GDM1 (cell line): ENCODE measurements at regions not wholly inside any gene's neighbourhood (a gene's known extent, or its start where the extent isn't known, plus 50 kb on each side); places are given as distances from the start of the nearest gene placed in this dataset.

ENCODE experiments used
- DNase-seq: peaks from one replicate; lab custom pipeline; 2025; lab: John Stamatoyannopoulos, UW

DNA sequence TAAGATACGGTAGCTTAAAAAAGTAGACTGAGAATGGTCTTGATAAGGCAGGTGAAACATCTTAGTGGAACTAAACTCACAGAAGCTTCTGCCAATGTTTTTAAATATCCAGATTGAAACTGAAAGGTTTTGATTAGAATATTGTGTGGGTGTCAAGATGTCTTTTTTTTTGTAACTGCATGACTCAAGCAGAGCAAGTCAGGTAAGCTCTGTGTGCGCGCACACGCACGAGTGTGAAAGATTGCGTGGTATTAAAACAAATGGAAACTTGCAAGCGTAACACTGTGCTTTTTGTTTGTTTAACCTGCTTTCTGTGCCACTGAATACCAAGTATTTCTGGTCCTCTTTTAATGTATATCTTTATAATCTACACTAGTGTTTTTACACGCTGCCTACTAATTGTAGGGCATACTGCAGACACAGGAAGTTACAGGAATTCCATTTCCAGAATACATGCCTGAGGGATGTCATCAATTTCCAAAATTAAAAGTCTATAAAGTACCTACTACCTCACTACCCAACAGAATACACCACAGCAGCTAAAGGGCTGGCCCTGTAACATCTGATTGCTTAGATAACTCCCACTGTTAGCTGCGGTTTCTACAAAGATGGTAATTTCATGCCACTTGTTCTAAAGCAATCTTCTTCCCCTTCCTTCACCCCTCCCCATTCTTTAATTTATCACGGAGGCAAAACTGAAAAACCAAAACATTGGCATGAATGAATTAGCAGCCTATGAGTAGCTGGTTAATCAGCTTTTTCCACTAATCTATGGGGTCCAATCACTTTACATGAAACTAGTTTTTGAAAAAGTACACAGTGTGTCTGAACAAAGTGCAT is 472.8 kb downstream of the SHQ1 start:
- no peak for DNase-seq

DNA sequence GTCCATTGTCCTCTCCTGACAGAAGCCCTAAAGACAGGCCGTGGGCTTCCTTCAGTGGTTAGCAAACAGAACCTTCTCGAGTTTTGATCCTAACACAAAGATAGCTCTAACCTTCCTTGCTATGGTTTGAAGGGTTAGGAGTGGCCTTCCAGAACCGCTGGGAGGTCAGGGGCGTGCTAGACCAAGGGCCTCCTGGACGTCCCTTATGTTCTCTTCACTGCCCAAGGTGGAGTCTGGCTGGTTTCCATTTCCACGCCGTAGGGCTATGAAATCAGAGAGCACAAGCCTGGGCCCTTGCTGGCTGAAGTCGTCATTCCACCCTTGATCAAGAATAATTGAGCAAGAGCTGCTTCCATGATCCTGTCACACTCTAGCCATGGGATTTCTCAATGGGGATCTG is 475.1 kb downstream of the SHQ1 start:
- DNase-seq, result no peak

DNA sequence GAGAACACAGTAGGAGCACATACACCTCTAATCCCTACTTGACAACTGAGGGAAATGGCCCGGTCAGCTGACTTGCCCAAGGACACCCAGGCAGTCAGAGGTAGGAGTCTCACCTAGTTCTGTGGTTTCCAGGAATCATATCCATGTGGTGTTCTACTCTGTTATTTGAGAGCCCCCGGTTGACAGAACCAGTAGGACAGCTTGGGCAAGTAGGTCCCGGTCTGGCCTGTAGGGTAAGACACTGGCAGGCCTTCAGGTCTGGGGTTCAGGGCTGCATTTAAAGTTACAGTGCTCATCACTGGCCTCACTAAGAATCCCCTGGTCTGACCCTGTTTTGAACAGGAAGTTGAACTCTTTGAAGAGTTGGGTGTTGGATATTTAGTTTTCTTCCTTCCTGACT is 476.1 kb downstream of the SHQ1 start:
- DNase-seq, result no peak

GRCh38 chr3:72371431-72371830 is 476.8 kb downstream of the SHQ1 start:
- no peak for DNase-seq

DNA sequence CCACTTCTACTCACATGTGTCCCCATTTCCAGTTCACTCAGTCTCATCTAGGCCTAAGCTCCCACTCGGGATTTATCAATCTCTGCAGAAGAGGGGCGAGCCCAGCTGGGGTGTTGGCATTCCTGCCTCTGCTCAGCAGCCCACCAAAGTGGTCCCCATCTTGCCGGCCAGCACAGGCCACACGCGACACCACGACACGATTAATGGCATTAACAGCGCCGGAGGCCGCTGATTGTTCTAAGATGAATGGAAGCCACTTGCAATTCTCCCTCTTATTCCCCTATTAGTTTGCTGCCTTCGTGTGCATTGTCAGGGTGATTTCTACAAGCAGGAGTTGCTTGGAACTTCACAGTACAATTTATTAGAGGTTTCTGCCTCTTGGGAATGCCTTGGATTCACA is 477.3 kb downstream of the SHQ1 start:
- no peak for DNase-seq

DNA sequence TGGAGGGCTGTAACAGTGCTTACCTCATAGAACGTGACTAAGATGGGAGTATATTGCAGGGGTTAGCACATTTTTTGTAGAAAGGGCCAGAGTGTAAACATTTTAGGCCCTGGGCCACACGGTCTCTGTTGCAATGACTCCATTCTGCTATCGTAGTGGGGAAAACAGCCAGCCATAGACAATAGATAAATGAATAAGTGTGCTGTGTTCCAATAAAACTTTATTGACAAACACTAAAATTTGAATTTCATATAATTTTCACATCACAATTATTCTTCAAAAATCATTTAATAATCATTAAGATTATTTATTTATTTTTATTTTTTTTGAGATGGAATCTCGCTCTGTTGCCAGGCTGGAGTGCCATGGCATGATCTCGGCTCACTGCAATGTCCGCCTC is 478.6 kb downstream of the SHQ1 start:
- DNase-seq, result no peak

DNA sequence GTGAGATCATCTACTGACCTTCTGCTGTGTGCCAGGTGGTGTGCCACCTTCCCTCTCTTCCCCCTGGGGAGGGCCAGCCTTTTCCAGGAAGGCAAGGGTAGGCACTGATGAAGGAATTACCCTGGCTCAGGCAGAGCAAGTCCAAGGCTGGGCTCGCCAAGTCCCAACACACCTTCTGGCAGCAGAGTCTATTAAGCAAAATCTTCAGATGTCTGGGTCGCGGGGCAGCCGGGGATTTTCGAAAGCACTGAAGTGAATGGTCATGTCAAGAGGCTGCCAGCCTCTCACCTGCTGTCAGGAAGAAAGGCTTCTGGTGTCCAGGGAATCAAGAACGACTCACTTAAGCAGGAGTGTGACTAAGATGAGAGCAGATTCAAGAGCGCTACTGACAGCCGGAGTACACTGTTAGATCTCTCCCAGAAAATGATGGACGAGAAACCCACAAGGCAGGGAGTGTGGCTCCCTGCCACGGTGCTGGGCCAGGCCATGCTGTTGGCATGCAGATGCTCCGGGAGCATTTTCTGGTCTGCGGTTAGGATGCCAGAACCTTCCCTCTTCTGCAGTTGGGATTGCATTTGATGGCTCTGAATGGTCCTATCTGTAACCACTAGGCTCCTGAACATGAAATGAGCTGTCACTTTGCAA is 479.8 kb downstream of the SHQ1 start:
- no peak for DNase-seq

GRCh38 chr3:72361990-72362389 is 486.3 kb downstream of the SHQ1 start:
- DNase-seq, result no peak

- no peak for DNase-seq
These were observed 488.5 kb downstream of the SHQ1 start for GRCh38 chr3:72359743-72360142.

- no peak for DNase-seq
These were observed 493.1 kb downstream of the SHQ1 start for GRCh38 chr3:72355168-72355567.

- DNase-seq, result no peak
These were observed 493.8 kb downstream of the SHQ1 start for GRCh38 chr3:72354486-72354885.

GRCh38 chr3:72353236-72354128 is 494.8 kb downstream of the SHQ1 start:
- DNase-seq, result no peak

DNA sequence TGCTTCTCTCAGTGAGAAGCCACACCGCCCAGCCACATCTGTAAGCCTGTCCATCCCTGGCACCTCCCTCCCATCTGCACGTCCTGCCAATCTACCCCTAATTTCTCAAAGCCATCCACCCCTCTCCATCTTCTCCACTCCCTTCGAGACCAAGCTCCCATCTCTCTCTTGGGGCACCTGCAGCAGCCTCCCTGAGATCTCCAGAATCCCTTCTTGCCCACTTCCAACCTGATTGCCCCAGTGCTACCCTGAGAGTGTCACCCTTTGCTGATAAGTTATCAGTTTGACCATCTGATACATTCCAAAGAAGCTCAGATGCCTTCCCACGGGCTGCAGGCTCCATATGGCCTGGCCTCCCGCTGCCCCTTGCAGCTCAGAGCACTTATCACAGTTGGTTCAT is 496.1 kb downstream of the SHQ1 start:
- DNase-seq, result no peak

DNA sequence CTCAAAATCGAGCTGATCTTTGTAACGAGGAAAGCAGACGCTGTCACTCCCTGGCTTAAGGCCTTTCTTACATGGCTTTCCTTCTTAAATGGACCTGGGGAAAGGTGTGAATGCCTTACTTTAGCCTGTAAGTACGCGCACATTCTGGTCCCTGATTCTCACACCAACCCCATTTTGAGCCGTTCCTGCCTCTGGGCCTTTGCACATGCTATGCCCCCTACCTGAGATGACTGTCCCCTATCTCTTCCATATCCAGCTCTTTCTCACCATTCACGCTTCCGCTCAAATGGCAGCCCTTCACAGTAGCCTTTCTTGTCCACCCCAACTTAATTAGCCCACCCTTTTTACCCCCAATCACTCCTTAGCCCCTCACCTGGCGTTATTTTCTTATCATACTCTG is 496.7 kb downstream of the SHQ1 start:
- DNase-seq, result no peak

- DNase-seq, result no peak
These were observed 497.3 kb downstream of the SHQ1 start for GRCh38 chr3:72350761-72351505.

DNA sequence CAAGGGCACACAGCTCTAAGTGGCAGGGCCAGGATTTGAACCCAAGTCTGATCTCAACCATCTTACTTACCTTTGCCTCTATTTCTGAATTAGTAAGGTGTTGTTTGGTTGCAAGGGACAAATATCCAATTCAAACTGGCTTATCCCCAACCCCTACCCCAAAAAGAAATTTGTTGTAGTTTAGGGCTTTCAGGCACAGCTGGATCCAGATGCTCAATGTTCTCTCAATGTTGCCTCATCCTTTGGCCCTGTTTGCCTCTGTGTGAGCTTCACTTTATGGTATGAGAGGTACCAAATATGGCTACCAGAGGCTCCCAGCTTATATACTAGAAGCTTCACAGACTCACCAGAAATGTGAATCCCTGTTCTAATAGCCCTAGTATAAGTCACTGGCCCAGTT is 499.9 kb downstream of the SHQ1 start:
- DNase-seq, result no peak

DNA sequence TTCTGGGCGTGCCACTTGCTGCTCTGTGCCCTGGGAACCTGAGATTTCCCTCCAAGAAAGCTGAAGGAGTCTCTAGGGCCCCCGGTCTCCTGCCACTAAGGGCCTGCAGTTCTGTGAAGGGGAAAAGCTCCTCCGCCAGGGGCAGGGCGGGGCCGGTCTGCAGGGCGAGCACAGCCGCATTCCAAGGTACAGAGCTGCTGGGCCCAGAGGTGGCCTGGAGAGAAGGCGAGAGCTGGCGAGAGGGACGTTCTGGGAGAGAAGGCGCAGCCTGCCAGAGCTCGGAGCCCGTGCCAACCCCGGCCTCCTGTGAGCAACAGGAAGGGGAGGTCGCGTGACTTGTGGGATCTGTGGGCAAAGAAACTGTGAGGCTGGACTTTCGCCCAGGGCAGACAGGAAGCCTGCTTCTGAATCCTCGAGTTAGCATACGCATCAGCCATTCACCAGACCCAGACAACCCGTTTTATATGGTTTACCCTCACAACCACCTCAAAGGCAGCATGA is 500.4 kb downstream of the SHQ1 start:
- DNase-seq, result peak; percentile 77

- no peak for DNase-seq
These were observed 501.7 kb downstream of the SHQ1 start for GRCh38 chr3:72346526-72346926.

DNA sequence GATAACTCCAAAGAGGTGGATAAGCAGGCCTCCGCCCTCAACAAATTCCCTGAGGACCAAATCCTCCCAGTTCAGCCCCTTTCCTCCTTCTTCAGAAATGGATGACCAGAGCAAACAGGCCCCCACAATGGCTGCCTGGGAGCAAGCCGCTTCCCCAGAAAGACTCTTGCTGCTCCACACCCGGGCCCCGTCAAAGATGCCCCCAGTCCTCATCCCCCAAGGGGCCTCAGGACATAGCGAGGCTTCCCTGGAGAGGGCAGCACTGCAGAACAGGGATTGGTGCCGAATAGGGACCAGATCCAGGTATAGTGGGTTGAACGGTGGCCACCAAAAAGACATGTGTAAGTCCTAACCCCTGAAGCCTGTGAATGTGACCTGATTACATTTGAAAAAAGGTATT is 502.3 kb downstream of the SHQ1 start:
- no peak for DNase-seq

DNA sequence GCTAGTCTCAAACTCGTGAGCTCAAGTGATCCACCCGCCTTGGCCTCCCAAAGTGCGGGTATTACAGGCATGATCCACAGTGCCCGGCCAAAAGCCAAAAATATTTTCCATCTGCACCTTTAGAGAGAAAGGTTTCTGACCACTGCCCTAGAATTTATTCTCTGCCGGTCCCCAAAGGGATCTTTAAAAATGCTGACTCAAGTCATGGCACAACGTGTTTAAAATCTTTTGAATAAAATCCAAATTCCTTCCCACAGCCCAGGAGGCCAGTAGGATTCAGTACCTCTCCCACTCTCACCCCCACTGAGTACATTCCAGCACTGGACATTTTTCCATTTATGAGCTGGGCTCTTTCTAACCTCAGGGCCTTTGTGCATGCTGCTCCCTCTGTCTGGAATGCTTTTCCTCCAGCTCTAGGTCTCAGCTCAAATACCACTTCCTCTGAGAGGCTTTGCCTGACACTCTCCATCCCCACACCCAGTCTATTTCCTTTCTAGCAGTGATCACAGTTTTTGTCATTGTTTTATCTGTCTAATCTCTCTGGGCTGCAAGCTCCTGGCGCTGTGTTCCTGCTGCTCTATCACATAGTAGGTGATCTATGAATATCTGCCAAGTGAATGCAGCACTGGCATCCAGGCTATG is 502.9 kb downstream of the SHQ1 start:
- no peak for DNase-seq

GRCh38 chr3:72344647-72345046 is 503.6 kb downstream of the SHQ1 start:
- no peak for DNase-seq
